DND-41 (cell line): ENCODE measurements at regions not wholly inside any gene's neighbourhood (a gene's known extent, or its start where the extent isn't known, plus 50 kb on each side); places are given as distances from the start of the nearest gene placed in this dataset.

Experiments used
- CTCF ChIP-seq: IDR thresholded peaks from 2 replicates; pipeline ENCODE4 v1.5.1; 2012; ENCODE audit warnings: borderline replicate concordance, low read length, moderate library complexity, mild to moderate bottlenecking; ENCODE audit not compliant: poor library complexity, severe bottlenecking; ENCODE audit errors: extremely low read depth
- EZH2 ChIP-seq: IDR thresholded peaks from 3 replicates; pipeline ENCODE4 v1.6.1; 2012; ENCODE audit warnings: borderline replicate concordance, low read depth, mild to moderate bottlenecking, moderate library complexity, low read length, inconsistent platforms; ENCODE audit not compliant: severe bottlenecking

GRCh38 chr17:73724990-73725389, 80.7 kb upstream of the SDK2 start:
- TF ChIP-seq CTCF, result no peak
- no peak for TF ChIP-seq EZH2
